ENCODE measurements at regions not wholly inside any gene's neighbourhood (a gene's known extent, or its start where the extent isn't known, plus 50 kb on each side); places are given as distances from the start of the nearest gene placed in this dataset.

DNA sequence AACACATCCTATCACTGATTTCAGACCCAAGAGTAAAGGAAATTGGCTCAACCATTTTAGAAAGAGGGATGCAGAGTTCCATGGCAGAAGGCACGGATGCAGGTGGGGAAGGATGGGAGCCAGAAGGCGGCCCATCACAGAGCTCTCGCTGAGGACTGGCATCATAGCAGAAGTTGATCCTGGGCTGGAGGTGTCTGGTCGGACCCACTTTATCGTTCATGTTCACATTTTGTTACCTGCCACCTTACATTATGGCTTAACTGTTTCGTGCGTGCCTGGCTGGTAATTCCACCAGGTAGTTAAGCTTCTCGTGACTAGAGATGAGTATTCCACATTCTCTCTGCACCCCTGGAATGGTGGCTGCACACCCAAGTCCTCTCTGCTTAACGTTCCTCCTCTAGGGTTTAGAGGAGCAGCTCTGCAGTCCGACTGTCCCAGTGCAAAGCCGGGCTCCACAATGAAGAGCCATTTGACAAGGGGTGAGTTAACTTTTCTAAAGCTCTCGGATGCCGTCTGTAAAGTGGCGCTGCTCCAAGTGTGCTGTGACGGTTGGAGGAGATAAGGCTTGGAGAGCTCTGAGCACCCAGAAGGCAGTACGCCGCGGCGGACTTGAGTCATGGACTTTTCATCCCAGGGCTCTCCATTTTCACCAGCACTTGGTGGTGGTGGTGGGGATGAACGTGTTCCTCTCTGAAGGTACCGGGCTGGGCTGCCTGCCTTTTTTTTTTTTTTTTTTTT lies 157.1 kb upstream of the SHH start:
- TF ChIP-seq JUND (IDR thresholded peaks at IDR 0.05; ENCODE audit: low read depth): no peak
- in situ Hi-C loops (cut with HindIII; ENCODE audit: low pct_unique_long_range_greater_than_20kb, low sequenced_read_pairs): no loop called here
- DNase-seq (ENCODE audit: low read depth in 1 of 2, low spot score in 1 of 2): no peak

DNA sequence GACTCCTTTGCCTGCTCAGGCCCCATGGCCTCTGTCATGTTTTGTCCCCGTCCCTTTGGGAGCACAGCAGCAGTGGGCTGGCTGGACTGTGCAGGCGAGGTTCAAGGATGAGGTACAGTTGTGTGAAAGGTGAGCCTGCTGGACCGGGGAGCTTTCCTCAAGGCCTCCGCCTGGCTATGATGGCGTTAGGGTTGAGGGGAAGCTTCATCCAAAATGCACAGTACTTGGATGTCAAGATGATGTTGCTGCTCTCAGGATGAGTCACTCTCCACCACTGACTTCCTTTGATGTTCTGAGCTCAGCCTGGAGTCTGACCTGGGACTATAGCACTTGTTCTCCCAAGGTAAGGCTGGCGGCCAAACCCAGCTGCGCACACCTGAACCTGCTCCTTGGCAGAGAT lies 152.7 kb upstream of the SHH start:
- in situ Hi-C loops (cut with HindIII; ENCODE audit: low pct_unique_long_range_greater_than_20kb, low sequenced_read_pairs): no loop called here
- DNase-seq (ENCODE audit: low read depth in 1 of 2, low spot score in 1 of 2): no peak
- no peak for TF ChIP-seq JUND (IDR thresholded peaks at IDR 0.05; ENCODE audit: low read depth)

DNA sequence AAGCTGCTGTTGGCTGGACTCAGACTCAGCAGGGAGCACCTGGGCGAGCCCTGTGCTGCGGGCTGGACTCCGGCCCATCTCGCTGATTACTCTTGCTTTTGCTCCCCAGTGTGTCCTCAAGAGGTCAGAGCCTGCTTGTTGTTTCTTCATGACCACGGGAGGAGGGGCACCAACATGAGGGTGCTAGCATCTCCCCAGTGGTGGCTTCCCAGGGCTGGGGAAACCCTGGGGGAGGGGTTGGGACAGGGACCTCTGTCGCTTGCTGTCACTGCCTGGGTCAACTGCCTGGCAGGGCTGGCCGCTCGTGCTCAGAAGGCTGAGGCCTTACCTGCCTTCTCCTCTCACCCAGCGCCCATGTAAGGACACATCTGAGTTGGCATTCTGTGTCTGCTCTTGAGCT lies 152.3 kb upstream of the SHH start:
- no peak for DNase-seq (ENCODE audit: low read depth in 1 of 2, low spot score in 1 of 2)
- no peak for TF ChIP-seq JUND (IDR thresholded peaks at IDR 0.05; ENCODE audit: low read depth)
- in situ Hi-C loops (cut with HindIII; ENCODE audit: low pct_unique_long_range_greater_than_20kb, low sequenced_read_pairs): no loop called here

DNA sequence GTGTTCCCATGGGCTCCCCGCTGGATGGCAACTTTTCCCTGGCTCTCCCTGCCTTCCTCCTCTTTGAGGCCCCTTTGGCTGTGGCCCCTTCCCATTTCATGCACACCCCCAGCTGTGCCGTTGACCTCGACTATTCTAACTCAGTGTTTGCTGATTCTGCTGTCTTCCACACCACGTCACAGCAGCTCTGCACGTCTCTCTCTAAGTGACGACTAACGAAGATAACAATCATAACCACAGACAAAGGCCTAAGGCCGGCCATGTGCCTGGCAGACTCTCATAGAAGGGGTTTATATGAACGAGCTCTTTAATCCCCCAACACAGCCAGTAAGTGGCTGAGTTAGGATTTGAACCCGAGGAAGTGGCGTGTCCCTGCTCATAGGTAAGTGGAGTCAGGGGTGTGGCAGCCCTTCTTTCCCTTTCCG lies 151.5 kb upstream of the SHH start:
- TF ChIP-seq JUND (IDR thresholded peaks at IDR 0.05; ENCODE audit: low read depth): no peak
- no peak for DNase-seq (ENCODE audit: low read depth in 1 of 2, low spot score in 1 of 2)
- in situ Hi-C loops (cut with HindIII; ENCODE audit: low pct_unique_long_range_greater_than_20kb, low sequenced_read_pairs): no loop called here

DNA sequence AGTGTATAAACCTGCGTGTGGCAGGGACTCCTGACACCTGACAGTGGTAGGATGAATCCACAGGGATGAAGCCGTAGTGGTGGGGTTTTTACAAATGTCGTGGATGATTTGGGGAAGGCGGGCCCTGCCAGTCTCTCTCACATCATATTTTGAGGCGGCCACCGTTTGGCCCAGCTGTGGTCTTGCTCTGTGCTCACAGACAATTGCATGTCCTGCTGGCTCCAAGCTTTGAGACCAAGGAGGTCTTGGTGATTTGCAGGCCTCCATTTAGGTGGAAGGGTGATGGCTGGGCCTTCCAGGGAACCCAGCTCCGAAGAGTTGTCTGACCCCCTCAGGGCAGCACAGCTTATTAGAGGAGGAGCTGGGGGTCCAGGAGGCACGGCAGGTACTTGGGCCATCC lies 151.1 kb upstream of the SHH start:
- in situ Hi-C loops (cut with HindIII; ENCODE audit: low pct_unique_long_range_greater_than_20kb, low sequenced_read_pairs): no loop called here
- no peak for TF ChIP-seq JUND (IDR thresholded peaks at IDR 0.05; ENCODE audit: low read depth)
- no peak for DNase-seq (ENCODE audit: low read depth in 1 of 2, low spot score in 1 of 2)

DNA sequence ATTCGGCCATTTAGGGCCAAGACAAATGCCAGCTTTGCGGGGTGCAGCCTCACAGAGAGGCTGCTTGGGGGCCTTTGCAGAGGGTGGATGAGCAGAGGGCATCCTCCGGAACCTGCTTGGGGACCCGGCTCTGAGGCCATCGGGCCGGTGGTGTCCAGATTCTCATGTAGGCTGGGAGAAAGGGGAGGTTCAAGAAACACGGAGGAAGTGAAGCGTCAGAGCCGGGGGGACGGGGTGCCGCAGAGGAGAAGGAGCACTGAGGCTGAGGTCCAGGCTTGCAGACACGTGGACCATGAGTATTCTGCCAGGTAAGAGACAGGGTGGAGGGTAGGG lies 150.7 kb upstream of the SHH start:
- in situ Hi-C loops (cut with HindIII; ENCODE audit: low pct_unique_long_range_greater_than_20kb, low sequenced_read_pairs): no loop called here
- DNase-seq (ENCODE audit: low read depth in 1 of 2, low spot score in 1 of 2): no peak
- TF ChIP-seq JUND (IDR thresholded peaks at IDR 0.05; ENCODE audit: low read depth): no peak

DNA sequence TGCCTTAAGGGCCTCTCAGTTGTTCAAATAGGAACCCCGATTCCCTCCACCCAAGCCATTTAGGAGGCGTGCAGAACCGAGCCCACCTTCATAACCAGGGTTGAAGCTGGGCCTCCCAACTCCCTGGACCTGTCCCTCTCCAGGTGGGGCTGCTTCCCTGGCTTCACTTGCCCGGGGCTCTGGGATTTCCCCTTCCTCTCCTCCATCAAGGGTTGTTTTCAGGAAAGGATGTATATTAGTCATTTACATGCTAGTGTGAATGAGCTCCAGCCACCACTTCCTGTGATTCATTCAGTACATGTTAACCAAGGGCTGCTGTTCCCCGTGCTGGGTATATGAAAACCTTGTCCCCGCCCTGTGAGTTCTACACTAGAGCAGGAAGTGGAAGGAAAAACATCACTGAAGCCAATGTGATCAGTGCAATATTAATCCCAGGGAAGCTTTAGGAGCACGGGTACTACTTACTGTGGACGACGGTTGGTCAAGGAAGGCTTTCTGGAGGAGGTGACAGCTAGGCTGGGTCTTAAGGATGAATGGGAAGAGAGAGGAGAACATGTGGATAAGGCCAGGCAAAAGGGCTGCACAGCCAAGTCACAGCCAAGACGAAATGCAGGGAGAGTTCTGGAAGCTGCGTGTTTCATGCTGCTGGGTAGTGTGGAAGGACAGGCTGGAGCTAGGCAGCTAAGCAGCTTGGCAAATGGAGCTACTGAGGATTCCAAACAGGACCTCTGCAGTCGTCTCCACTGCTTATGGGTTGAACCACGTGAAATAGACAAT lies 150.1 kb upstream of the SHH start:
- TF ChIP-seq JUND (IDR thresholded peaks at IDR 0.05; ENCODE audit: low read depth): no peak
- in situ Hi-C loops (cut with HindIII; ENCODE audit: low pct_unique_long_range_greater_than_20kb, low sequenced_read_pairs): no loop called here
- DNase-seq (ENCODE audit: low read depth in 1 of 2, low spot score in 1 of 2): no peak

DNA sequence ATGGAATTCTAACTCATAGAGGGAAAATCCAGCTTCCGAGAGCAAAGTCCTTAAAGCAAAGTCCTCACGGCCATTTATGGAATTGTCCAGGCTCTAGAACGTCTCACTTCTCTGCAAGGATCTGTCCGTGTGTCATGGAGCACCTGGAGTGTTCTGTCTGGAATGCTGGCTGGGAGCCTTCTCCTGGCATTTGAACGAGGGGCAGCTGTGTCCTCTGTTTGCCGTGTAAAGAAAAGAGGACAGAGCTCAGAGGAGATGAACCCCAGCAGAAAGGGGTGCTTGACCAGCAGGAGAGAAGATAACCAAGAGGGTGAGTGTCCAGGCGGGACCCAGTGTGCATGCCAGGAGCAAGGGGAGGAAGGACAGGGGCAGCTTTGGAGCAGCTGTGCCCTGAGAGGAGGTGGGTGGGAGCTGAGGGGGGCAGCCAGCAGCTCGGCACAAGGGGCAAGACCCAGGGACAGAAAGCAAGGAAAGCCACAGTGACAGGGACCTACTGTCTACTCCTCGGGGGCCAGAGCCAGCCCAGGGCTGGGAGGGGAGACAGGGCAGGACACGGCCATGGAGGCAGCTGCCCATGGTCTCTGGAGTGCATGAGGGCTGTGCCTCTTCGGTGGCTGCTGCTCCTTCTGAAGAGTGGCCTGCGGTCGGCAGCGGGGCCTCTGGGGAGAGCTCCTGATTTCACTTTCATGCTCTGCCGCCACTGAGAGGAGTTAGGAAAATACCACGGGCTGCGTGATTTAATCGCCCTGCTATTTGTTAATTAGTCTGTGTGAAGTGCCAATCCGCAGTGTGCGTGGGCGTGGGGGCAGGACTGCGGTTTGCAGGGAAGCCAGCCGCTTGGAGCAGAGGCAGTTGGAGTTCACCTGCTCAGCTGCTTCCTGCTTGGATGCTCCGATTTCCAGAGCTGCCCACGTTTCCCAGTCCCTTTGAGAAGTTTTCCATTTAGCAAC lies 149.3 kb upstream of the SHH start:
- no peak for TF ChIP-seq JUND (IDR thresholded peaks at IDR 0.05; ENCODE audit: low read depth)
- DNase-seq (ENCODE audit: low read depth in 1 of 2, low spot score in 1 of 2): peak in 1 of 2 experiments; percentile 37

DNA sequence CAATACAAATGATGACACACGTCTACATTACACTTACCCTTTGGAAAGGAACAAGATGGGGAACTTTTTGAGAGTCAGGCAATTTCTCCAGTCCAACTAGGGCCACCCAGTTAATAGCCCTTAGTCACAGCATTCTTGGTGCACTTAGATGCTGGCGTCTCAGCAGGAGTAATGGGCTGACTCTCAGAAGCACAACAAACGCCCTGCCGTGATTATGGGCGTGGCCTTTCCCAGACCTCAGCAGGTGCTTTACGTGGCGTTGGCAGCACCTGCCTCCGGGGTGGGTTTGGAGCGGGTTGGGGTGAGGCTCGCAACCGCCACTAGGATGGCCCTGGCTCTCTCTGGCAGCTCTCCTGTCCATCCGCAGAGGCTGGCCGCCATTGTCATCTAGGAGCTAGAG lies 147.6 kb upstream of the SHH start:
- DNase-seq (ENCODE audit: low read depth in 1 of 2, low spot score in 1 of 2): no peak
- in situ Hi-C loops (cut with HindIII; ENCODE audit: low pct_unique_long_range_greater_than_20kb, low sequenced_read_pairs): no loop called here
- no peak for TF ChIP-seq JUND (IDR thresholded peaks at IDR 0.05; ENCODE audit: low read depth)

More for the DNA sequence above, 149.3 kb upstream of the SHH start:
- in situ Hi-C loops (cut with HindIII; ENCODE audit: low pct_unique_long_range_greater_than_20kb, low sequenced_read_pairs): no loop called here

DNA sequence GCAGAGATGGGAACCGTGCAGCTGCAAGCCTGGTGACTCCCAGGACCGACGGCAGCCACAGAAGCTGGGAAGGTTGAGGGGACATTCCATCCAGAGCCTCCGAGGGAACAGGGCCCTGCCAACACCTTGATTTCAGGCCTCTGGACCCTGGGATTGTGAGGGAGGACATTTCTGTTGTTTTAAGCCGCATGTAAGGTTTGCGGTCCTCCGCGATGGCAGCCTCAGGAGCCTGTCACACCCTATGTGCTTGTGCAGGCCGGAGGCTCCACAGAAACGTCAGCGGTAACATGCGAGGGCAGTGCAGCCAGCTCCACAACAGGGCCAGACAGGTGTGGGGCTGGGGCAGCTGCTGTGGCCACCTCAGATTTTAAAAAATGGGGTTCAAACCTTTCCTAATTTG lies 144.7 kb upstream of the SHH start:
- in situ Hi-C loops (cut with HindIII; ENCODE audit: low pct_unique_long_range_greater_than_20kb, low sequenced_read_pairs): no loop called here
- no peak for DNase-seq (ENCODE audit: low read depth in 1 of 2, low spot score in 1 of 2)

DNA sequence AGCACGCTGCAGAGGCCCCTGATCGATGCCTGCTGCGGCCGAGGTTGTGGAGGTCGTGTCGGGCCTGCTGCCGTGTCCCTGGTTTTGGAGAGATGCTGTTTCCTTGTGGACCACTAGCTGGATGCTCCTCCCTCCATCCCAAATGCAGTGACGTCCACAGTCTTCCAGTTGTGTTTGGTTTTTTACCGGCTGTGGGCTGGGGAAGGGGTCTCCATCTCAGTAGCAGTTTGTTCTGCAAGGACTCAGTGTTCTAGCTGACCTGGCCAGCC lies 143.0 kb upstream of the SHH start:
- in situ Hi-C loops (cut with HindIII; ENCODE audit: low pct_unique_long_range_greater_than_20kb, low sequenced_read_pairs): no loop called here

More for the DNA sequence above, 144.7 kb upstream of the SHH start:
- TF ChIP-seq JUND (IDR thresholded peaks at IDR 0.05; ENCODE audit: low read depth): no peak

DNA sequence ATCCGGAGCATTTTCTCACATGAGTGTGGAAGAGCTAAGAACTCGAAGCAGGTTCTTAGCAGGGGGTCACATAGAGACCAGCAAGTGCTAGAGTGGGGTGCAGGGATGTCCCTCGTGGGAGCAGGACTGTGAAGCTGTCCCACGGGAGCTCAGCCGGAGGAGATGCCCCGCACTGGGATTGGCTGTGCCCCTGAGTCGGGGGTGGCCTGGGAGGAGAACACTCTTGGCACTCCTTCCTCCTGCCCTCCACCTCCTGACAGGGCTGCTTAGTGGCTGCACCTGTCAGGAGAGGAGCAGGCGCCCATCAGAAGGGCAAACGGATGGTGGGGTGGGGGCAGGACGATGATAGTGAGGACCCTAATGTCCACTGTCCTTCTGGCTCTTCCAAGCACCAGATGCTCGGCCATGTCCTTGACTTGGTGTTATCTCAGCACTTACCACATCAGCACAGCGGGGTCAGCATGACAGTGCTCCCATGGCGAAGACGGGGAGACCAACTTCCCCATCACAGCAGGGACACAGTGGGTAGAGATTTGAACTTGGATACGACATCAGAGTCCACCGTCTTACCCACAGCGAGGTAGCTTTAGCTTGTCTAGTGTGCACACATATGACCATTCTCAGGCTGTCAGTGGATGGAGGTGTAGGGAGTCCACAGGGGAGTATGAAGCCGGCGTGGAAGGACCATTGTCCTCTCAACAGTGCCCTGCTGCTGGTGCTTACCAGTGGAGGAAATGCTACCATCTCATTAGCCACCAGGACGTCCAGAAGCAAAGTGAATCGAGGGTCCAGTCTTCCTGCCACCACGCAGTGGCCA lies 142.5 kb upstream of the SHH start:
- no peak for TF ChIP-seq JUND (IDR thresholded peaks at IDR 0.05; ENCODE audit: low read depth)
- DNase-seq (ENCODE audit: low read depth in 1 of 2, low spot score in 1 of 2): no peak
- in situ Hi-C loops (cut with HindIII; ENCODE audit: low pct_unique_long_range_greater_than_20kb, low sequenced_read_pairs): no loop called here

More for the DNA sequence above, 143.0 kb upstream of the SHH start:
- TF ChIP-seq JUND (IDR thresholded peaks at IDR 0.05; ENCODE audit: low read depth): no peak
- no peak for DNase-seq (ENCODE audit: low read depth in 1 of 2, low spot score in 1 of 2)
